Psoas muscle (tissue), 7 donors: ENCODE measurements at regions not wholly inside any gene's neighbourhood (a gene's known extent, or its start where the extent isn't known, plus 50 kb on each side); places are given as distances from the start of the nearest gene placed in this dataset.

Source experiments
- ATAC-seq, 4 donors: fragments of 200-7000 bp; cut with Tn5 transposase; one replicate each; pipeline ENCODE4 v1.9.1; 2020; ENCODE audit warnings: moderate library complexity in 3 of 4, mild to moderate bottlenecking in 2 of 4
- DNase-seq, 2 donors: peaks; one replicate each; pipeline ENCODE4 v3.0.0-alpha.2; 2020
- H3K27ac ChIP-seq: fragments of 200-600 bp; one replicate; pipeline ENCODE4 v1.8.0; 2022
- H3K27me3 ChIP-seq, 3 donors: fragments of 200-600 bp in 1 of 3; one replicate each; pipeline versions ENCODE4 v1.6.1 to v1.8.0; 2013 to 2022; ENCODE audit warnings: low read length in 2 of 3, mild to moderate bottlenecking in 2 of 3, moderate library complexity in 1 of 3; ENCODE audit not compliant: insufficient read depth in 3 of 3
- H3K36me3 ChIP-seq, 2 donors: fragments of 200-600 bp in 1 of 2; one replicate each; pipeline versions ENCODE4 v1.6.1 to v1.8.0; 2013 to 2022; ENCODE audit warnings: low read depth in 1 of 2, mild to moderate bottlenecking in 1 of 2, moderate library complexity in 1 of 2; ENCODE audit not compliant: insufficient read depth in 1 of 2
- H3K4me1 ChIP-seq: fragments of 200-600 bp; one replicate; pipeline ENCODE4 v1.8.0; 2022
- H3K4me3 ChIP-seq: fragments of 200-600 bp; one replicate; pipeline ENCODE4 v1.8.0; 2022; ENCODE audit warnings: mild to moderate bottlenecking
- H3K9me3 ChIP-seq: fragments of 200-600 bp; one replicate; pipeline ENCODE4 v1.8.0; 2022
- WGBS, 3 donors: extraction: QIAGEN DNeasy Blood & Tissue Kit; methylation state at CpG; one replicate each; pipeline versions ENCODE4 v1.1.6 to v1.1.7; 2013; 5-methylcytosine and 5-hydroxymethylcytosine counted together
- intact Hi-C, 2 donors: fragments of 100-400 bp; cut with DNase I; formaldehyde crosslinking; loops; one replicate each; pipeline versions ENCODE4 v1.11.0 to v1.14.2; 2022
- TF ChIP-seq, protein P1 (sequence below): fragments of 200-600 bp; IDR thresholded peaks from one replicate; pipeline ENCODE4 v1.8.0; 2022; ENCODE audit warnings: antibody characterized with exemption
- donor health status: healthy with polysubstance abuse.
- donor health status: DM: no; HTN: no; CAD: no; lungs with moderate emphysema.
- donor health status: Bipolar disorder and iron deficiency.
- donor health status: healthy.
- donor health status: DM: yes; HTN: yes; CAD: no.
- donor health status: DM: no; HTN: no; CAD: no.
- donor health status: DM: yes; HTN: yes; CAD: no.

DNA sequence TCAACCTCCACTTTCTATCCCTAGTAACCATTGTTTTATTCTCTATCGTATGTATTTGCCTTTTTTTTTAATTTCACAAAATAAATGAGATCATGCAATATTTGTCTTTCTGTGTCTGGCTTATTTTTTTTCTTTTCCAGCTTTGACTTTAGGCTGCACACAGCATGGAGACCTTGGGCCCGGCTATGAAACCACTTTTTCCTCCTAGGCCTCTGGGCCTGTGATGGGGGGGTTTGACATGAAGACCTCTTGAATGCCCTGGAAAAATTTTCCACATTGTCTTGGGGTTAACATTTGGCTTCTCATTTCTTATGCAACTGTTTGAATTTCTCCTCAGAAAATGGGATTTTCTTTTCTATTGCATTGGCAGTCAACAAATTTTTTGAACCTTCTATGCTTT is 100.2 kb upstream of the BTG3 start:
- DNase-seq (no peak), ATAC-seq (no peak)
- TF ChIP-seq, protein P1, sequence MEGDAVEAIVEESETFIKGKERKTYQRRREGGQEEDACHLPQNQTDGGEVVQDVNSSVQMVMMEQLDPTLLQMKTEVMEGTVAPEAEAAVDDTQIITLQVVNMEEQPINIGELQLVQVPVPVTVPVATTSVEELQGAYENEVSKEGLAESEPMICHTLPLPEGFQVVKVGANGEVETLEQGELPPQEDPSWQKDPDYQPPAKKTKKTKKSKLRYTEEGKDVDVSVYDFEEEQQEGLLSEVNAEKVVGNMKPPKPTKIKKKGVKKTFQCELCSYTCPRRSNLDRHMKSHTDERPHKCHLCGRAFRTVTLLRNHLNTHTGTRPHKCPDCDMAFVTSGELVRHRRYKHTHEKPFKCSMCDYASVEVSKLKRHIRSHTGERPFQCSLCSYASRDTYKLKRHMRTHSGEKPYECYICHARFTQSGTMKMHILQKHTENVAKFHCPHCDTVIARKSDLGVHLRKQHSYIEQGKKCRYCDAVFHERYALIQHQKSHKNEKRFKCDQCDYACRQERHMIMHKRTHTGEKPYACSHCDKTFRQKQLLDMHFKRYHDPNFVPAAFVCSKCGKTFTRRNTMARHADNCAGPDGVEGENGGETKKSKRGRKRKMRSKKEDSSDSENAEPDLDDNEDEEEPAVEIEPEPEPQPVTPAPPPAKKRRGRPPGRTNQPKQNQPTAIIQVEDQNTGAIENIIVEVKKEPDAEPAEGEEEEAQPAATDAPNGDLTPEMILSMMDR: no peak
- no peaks in the 10 kb centered on the region for H3K36me3 ChIP-seq
- H3K27me3 ChIP-seq: no peaks in the 10 kb centered on the region
- 81 to 94% (median 89%) methylated on average over 2 of the region's 2 CpGs for WGBS, 3 donors
- no peaks in the 10 kb centered on the region for H3K4me1 ChIP-seq
- no peak overlapping the region for H3K27ac ChIP-seq
- no peaks in the 10 kb centered on the region for H3K9me3 ChIP-seq
- intact Hi-C loops: no loop called here
- no peak overlapping the region for H3K4me3 ChIP-seq

- Histone ChIP-seq H3K27ac (no peak overlapping the region), H3K27me3 (no peaks in the 10 kb centered on the region), H3K36me3 (no peaks in the 10 kb centered on the region), H3K4me3 (no peak overlapping the region), H3K4me1 (no peaks in the 10 kb centered on the region), H3K9me3 (no peaks in the 10 kb centered on the region)
- DNase-seq (no peak), ATAC-seq (no peak)
- intact Hi-C loops: no loop called here
- TF ChIP-seq, protein P1: no peak
Observed at GRCh38 chr21:17711896-17712295, 99.2 kb upstream of the BTG3 start.

DNA sequence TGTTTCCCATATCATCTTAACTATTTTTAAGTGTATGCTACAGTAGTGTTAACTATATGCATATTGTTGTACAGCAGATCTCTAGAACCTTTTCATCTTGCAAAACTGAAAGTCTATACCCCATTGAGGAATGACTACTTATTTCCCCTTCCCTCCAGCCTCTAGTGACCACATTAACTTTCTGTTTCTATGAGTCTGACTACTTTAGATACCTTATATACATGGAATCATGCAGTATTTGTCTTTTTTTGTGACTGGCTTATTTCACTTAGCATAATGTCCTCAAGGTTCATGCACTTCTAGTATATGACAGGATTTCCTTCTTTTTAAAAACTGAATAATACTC is 96.5 kb upstream of the BTG3 start:
- no peaks in the 10 kb centered on the region for H3K27me3 ChIP-seq
- H3K36me3 ChIP-seq: no peaks in the 10 kb centered on the region
- no peaks in the 10 kb centered on the region for H3K9me3 ChIP-seq
- no peak overlapping the region for H3K27ac ChIP-seq
- no peak overlapping the region for H3K4me3 ChIP-seq
- intact Hi-C loops: no loop called here
- DNase-seq: no peak
- H3K4me1 ChIP-seq: no peaks in the 10 kb centered on the region
- TF ChIP-seq, protein P1: no peak
- ATAC-seq: no peak

GRCh38 chr21:17708522-17709265 is 96.0 kb upstream of the BTG3 start:
- 56 to 68% (median 58%) methylated on average over 5 of the region's 5 CpGs for WGBS, 3 donors
- no peak for ATAC-seq
- DNase-seq: no peak
- Histone ChIP-seq H3K27ac (no peak overlapping the region), H3K4me3 (no peak overlapping the region), H3K36me3 (no peaks in the 10 kb centered on the region), H3K4me1 (no peaks in the 10 kb centered on the region), H3K27me3 (no peaks in the 10 kb centered on the region), H3K9me3 (no peaks in the 10 kb centered on the region)
- intact Hi-C loops: no loop called here
- TF ChIP-seq, protein P1: no peak

DNA sequence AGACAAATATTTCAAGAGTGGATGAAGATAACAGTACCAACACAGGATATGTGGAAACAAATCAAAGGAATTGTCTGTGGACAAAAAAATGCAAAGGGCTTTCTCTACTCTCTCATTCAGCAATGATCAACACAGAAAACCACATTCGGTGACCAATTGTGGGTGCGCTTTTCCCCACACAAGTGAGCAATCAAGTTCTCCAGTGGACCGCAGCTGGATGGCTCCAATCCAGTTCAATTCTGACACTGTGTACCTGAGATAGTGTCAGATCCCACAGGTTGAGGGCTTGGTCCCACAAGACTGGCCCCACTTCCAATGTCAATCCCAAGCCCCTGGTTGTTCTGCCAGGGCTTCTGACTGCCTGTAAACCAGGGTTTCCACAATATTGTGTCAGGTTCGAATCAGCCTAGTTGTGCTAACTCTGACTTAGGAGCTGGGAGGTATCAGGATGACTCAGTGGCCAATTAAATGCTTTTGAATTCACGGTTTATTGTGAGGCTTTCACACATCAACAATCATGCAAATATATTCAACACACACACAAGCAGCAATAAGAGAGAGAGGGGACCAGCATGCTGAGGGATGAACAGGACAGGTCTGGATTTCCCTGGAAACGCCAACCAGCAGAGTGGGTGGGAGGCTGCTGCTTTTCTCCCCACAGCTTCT is 87.0 kb upstream of the BTG3 start:
- no peaks in the 10 kb centered on the region for H3K4me1 ChIP-seq
- TF ChIP-seq, protein P1: no peak
- no peaks in the 10 kb centered on the region for H3K27me3 ChIP-seq
- H3K27ac ChIP-seq: no peak overlapping the region
- ATAC-seq: no peak
- H3K4me3 ChIP-seq: no peak overlapping the region
- 88 to 93% (median 91%) methylated on average over 6 of the region's 6 CpGs for WGBS, 3 donors
- no peak for DNase-seq
- intact Hi-C loops: no loop called here
- no peaks in the 10 kb centered on the region for H3K9me3 ChIP-seq
- H3K36me3 ChIP-seq: no peaks in the 10 kb centered on the region
